ENCODE measurements at regions not wholly inside any gene's neighbourhood (a gene's known extent, or its start where the extent isn't known, plus 50 kb on each side); places are given as distances from the start of the nearest gene placed in this dataset.

- no peak for TF ChIP-seq CTCF (IDR thresholded peaks at IDR 0.05; ENCODE audit: insufficient read depth, low read length, poor library complexity, severe bottlenecking)
- TF ChIP-seq EZH2phosphoT487 (conservative IDR thresholded peaks at IDR 0.05; ENCODE audit: low read length): no peak
These were observed 470.8 kb downstream of the NKX6-1 start for GRCh38 chr4:84028340-84028739.

Measured in SU-DHL-6 (cell line).